Type B pancreatic cell (in vitro differentiated cells): ENCODE measurements at regions not wholly inside any gene's neighbourhood (a gene's known extent, or its start where the extent isn't known, plus 50 kb on each side); places are given as distances from the start of the nearest gene placed in this dataset.

ENCODE experiments used
- DNase-seq: peaks from one replicate; pipeline ENCODE4 v3.0.0; 2021; ENCODE audit warnings: mixed read lengths; ENCODE audit not compliant: unreplicated experiment; ENCODE audit errors: extremely low spot score
- H3K27ac Mint-ChIP-seq: 2 replicates; pipeline ENCODE4 v1.8.0; 2021; ENCODE audit warnings: mild to moderate bottlenecking, mixed read lengths
- H3K27me3 Mint-ChIP-seq: 2 replicates; pipeline ENCODE4 v1.8.0; 2021; ENCODE audit warnings: mixed read lengths
- H3K36me3 Mint-ChIP-seq: 2 replicates; pipeline ENCODE4 v1.8.0; 2021; ENCODE audit warnings: mixed read lengths
- H3K4me1 Mint-ChIP-seq: one replicate; pipeline ENCODE4 v1.8.0; 2021; ENCODE audit warnings: mixed read lengths; ENCODE audit not compliant: unreplicated experiment
- H3K4me3 Mint-ChIP-seq: 2 replicates; pipeline ENCODE4 v1.8.0; 2021; ENCODE audit warnings: mild to moderate bottlenecking, mixed read lengths
- H3K9me3 Mint-ChIP-seq: 2 replicates; pipeline ENCODE4 v1.8.0; 2021; ENCODE audit warnings: mixed read lengths
- CTCF ChIP-seq: fragments of 200-600 bp; sonication (generic); conservative IDR thresholded peaks from 2 replicates; pipeline ENCODE4 v1.5.0; 2021; ENCODE audit warnings: antibody characterized with exemption, mild to moderate bottlenecking

- TF ChIP-seq CTCF: no peak
- Mint-ChIP-seq H3K4me3 (no peak overlapping the region), H3K9me3 (peaks cover 4% of the 10 kb centered on the region), H3K27me3 (peaks cover 8% of the 10 kb centered on the region), H3K4me1 (no peaks in the 10 kb centered on the region), H3K27ac (no peak overlapping the region), H3K36me3 (no peaks in the 10 kb centered on the region)
- DNase-seq: no peak
Observed at GRCh38 chr13:109913186-109913585, 126.8 kb upstream of the IRS2 start.

DNA sequence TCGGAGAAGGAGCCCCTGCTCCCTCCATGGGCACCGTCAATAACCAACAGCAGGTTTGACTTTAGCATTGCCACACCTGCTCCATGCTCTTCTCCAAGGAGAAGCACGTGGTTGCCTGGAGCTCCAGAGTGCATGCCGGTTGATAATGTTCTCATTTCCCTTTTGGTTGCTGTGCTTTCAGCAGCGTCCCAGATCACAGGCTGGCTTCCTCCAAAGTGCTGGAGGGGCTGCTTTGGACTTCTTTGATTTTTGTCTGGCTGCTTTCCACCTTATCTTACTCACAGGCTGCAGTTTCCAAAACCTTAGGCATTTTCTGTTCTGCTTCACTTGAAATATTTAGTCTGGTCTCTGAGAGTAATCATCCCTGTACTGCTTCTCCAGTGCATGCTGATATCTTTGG lies 123.8 kb upstream of the IRS2 start:
- Mint-ChIP-seq H3K36me3 (no peaks in the 10 kb centered on the region), H3K9me3 (peaks cover 2% of the 10 kb centered on the region), H3K27ac (no peak overlapping the region), H3K27me3 (peaks cover 6% of the 10 kb centered on the region), H3K4me3 (no peak overlapping the region), H3K4me1 (no peaks in the 10 kb centered on the region)
- DNase-seq: no peak
- no peak for TF ChIP-seq CTCF

DNA sequence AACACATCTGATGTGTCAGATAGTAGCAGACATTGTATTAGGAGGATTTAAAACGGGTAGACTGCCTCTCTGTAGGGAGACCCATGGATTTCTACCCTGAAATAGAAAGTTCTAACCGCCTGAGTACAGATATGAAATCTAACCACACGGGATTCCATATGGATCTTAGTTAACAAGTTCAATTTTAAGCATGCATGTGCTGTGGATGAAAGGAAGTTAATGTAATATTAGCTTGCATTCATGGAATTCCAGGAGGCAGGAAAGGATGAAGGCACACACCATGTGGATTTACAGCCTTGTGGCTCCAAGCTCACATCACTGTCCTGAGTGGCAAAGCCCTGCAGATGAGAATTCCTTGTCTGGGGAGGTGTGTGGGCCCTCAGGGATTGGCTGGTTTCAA lies 120.6 kb upstream of the IRS2 start:
- H3K4me3 Mint-ChIP-seq: no peak overlapping the region
- DNase-seq: no peak
- no peak overlapping the region for H3K27ac Mint-ChIP-seq
- TF ChIP-seq CTCF: no peak
- no peaks in the 10 kb centered on the region for H3K9me3 Mint-ChIP-seq
- H3K27me3 Mint-ChIP-seq: peaks cover 4% of the 10 kb centered on the region
- no peaks in the 10 kb centered on the region for H3K4me1 Mint-ChIP-seq
- H3K36me3 Mint-ChIP-seq: no peaks in the 10 kb centered on the region

GRCh38 chr13:109904218-109904617 lies 117.8 kb upstream of the IRS2 start:
- peaks cover 7% of the 10 kb centered on the region for H3K27me3 Mint-ChIP-seq
- no peak for TF ChIP-seq CTCF
- no peak overlapping the region for H3K27ac Mint-ChIP-seq
- H3K36me3 Mint-ChIP-seq: no peaks in the 10 kb centered on the region
- no peak overlapping the region for H3K4me3 Mint-ChIP-seq
- no peaks in the 10 kb centered on the region for H3K9me3 Mint-ChIP-seq
- no peaks in the 10 kb centered on the region for H3K4me1 Mint-ChIP-seq
- DNase-seq: no peak

DNA sequence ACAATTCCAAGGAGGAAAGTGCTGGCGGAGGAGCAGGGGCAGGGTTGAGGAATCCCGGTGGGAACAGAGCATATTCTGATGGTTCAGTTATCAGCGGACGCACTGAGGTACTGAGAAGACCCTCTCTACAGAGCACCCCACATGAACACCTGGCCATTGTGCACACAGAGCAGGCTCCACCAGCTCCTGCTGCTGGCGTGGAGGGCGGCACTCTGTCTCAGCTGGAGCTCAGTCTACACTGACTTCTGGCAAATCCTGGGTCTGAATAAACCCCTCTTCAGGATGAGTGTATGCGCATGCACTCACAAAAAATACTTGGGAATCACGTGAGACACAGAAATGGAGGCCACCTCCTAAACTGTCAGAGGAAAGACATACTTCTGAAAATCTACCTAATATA lies 114.4 kb upstream of the IRS2 start:
- TF ChIP-seq CTCF: no peak
- peaks cover 7% of the 10 kb centered on the region for H3K27me3 Mint-ChIP-seq
- H3K4me3 Mint-ChIP-seq: no peak overlapping the region
- H3K27ac Mint-ChIP-seq: no peak overlapping the region
- no peak for DNase-seq
- no peaks in the 10 kb centered on the region for H3K9me3 Mint-ChIP-seq
- H3K36me3 Mint-ChIP-seq: no peaks in the 10 kb centered on the region
- H3K4me1 Mint-ChIP-seq: no peaks in the 10 kb centered on the region

- Mint-ChIP-seq H3K27ac (no peak overlapping the region), H3K36me3 (no peaks in the 10 kb centered on the region), H3K4me1 (no peaks in the 10 kb centered on the region), H3K9me3 (no peaks in the 10 kb centered on the region), H3K27me3 (peaks cover 7% of the 10 kb centered on the region), H3K4me3 (peak overlapping the region; percentile 30)
- DNase-seq: no peak
- no peak for TF ChIP-seq CTCF
Observed at GRCh38 chr13:109900320-109900719, 113.9 kb upstream of the IRS2 start.
